Ramos (cell line): ENCODE measurements at regions not wholly inside any gene's neighbourhood (a gene's known extent, or its start where the extent isn't known, plus 50 kb on each side); places are given as distances from the start of the nearest gene placed in this dataset.
"Not testable (repeated sequence)": the region's sequence is repeated elsewhere in the genome, so short reads cannot be mapped to it uniquely, and the experiment has no call there.

ENCODE experiments used
- in situ Hi-C: fragments of 300-500 bp; cut with MboI; formaldehyde crosslinking; loops from one replicate; pipeline ENCODE4 v1.14.3; 2022; ENCODE audit warnings: low sequenced_read_pairs; ENCODE audit not compliant: unreplicated experiment

DNA sequence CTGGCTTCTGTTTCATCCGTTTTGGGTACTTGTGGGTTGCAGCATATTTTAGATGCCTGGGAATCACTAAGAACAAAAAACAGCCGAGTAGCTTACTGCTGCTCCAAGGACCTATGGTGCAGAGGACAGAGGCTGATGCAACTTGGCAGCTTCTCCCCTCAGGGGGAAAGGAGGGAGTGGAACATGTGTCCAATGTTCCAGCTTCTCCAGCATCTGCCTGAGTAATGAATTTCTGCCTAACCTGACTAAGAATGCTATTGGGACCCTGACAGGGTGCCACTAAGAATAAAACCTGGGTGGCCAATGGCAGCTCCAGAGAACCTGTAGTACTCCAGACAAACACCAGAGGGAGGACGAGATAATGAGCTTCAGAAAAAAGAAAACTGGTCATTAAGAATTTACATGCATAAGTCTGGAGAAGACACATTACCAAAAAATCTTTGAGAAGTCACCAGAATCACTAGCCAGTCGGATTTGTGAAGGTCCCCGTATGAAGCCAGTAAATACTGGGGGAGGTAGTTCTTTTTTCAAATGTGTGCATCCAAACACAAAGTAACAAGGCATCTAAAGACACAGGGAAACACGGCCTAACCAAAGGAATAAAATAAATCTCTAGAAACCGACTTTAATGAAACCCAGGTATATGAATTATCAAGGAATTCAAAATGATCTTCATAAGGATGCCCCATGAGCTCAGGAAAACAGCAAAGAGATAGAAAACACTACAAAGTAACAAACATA is 293.5 kb downstream of the HINT1 start:
- in situ Hi-C loops, result no loop called here

DNA sequence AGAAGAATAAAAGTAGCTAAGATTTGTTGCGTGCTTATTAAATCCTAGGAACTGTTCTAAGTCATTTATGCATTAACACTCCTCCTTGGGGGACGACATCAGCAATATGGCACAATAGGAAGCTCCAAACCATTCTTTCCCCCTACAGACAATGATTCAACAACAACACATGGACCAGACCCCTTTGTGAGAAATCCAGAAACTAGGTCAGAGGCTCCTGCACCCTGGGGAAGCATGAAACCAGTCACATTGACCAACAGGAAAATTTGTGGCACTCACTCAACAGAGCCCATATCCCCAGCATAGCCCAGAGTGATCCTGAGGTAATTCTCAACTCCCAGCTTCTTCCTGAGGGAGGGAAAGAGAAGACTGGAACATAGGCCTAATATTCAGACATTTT is 294.4 kb downstream of the HINT1 start:
- in situ Hi-C loops, result no loop called here

DNA sequence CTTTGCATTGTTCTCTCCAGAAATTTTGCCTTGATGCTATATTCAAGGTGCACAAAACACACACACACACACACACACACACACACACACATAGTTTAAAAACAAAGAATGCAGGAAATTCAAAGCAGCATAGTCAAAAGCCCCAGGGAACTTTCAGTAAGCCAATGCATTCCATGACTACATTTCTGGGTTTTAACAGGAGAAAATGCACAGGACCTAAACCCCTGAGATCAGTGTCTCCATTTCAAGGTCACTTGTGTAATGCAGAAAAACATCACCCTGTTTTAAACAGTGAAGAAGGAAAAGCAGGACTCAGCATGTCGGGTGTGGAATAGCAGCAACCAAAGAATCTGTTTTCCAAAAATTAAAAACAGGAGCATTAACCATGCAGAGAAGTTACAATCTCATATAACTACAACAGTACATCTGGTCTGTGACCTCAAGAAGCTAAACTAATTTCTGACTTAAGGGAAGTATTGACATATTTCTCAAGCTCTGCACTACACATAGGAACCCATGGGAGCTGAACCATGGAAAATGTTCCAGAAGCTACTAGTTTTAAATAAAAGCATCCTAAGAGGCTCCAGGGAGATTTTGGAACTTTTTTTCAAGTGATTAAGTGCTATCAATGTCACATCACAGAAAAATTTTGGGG is 296.7 kb downstream of the HINT1 start:
- in situ Hi-C loops, result no loop called here

DNA sequence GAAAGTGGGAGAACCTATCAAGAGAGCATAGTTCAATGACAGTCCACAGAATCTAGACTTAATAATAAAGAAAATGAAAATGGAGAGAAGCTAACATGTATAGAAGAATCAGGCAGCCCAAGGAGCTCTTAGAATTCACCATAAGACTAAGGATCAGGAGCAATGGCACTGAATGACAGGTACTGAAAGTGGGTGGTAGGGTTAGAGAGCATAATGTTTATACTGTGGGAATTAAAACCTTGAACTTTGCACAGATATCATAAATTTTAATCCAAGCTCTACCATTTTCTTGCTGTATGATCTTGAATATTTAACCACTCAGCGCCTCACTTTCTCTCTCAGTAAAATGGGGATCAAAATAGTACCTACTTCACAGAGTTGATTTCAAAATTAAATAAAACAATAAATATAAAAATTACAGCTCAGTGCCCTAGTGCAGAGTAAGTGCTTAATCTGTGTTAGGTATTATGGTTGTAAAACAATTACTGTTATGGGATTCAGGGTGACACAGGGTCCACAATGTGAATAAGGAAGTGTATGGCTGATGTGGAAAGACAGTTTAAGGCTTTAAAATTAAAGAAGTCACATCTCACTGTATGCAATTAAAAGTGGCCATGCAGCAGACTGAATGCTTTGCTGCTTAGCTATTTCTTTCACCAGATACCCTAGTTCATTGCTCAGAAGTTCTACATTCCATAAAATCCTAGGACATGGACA is 319.8 kb downstream of the HINT1 start:
- in situ Hi-C loops, result no loop called here

DNA sequence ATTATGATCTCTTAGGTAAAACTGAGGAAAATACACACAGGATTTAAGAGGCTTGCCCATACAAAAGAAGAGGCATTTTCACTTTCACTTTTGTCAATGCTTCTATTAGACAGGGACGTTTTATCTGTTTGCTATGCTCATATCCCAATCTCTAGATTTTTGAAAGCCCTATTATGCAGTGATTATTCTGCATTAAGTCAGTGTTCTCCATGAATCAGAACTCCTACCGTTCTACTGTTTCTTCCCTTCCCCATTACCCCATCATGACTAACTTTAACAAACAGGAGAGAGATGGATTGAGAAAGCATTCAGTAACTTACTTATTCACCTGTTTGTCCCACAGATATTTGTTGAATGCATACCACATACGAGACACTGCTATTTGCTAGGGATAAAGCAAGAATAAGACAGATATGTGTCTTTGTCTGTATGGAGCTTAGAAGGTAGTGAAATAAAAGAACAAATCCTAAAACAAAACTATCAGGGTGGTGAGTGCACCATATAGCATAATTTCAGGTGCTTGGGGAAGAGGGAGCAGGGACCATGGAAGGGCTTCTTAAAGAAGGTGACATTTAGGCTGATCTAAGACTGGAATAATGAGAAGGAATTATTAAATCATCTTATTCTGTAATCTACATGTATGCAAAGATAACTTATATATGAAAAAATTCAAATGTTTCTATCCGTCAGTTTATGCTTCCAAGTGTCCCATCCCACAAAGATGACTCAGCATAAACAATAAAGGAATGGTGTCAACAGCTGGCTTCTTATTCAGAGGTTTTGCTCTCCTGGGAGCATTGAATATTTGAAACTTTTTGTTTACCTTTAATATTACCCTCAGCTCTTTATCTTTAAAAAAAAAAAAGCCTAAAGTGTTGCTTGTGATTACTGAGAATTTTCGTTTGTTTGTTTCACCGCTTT is 328.1 kb downstream of the HINT1 start:
- in situ Hi-C loops, result no loop called here

DNA sequence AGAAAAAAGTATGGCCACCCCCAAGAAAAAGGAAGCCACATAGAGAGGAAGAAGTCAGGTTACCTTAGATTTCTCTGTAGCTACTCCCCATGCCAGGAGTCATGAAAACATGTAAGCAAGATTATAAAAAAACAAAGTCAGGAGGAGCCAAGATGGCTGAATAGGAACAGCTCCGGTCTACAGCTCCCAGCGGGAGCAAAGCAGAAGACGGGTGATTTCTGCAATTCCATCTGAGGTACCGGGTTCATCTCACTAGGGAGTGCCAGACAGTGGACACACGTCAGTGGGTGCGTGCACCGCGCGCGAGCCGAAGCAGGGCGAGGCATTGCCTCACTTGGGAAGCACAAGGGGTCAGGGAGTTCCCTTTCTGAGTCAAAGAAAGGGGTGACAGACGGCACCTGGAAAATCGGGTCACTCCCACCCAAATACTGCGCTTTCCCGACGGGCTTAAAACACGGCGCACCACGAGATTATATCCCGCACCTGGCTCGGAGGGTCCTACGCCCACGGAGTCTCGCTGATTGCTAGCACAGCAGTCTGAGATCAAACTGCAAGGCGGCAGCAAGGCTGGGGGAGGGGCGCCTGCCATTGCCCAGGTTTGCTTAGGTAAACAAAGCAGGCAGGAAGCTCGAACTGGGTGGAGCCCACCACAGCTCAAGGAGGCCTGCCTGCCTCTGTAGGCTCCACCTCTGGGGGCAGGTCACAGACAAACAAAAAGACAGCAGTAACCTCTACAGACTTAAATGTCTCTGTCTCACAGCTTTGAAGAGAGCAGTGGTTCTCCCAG is 347.3 kb downstream of the HINT1 start:
- in situ Hi-C loops, result not testable (repeated sequence)

DNA sequence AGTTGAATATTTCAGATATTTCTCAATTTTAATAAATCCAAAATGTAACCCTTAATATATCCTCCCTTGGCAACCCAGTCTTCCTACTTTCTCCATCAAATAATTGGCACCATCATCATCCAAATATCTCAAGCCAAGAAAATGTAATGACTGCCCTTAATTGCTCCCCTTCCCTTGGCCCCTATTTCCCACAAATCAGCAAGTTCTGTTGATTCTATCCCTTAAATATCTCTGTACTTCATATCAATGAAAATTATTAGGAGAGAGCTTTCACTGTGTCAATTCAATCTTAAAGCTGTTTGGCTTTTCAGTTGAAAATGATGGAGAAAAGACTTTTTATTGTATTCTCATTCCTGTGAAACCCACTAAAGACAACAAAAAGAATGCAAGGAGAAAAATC is 349.8 kb downstream of the HINT1 start:
- in situ Hi-C loops, result no loop called here

DNA sequence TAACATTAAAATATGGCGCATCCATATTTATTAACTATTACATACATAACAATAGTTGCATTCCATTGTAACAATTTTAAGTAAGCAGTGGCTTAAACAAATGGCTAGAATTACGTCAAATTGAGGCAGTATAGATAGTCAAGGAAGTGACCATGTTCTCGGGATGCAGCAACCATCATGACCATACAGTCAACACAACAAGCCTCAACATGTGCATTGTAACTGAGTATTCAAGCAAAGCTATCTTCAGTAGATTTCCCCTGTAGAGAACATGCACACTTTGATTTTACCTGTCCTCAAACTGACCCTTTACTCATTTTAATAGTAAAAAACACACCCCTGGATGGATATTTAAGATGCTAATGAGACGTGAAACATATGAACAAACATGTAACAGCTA is 356.4 kb downstream of the HINT1 start:
- in situ Hi-C loops, result no loop called here

DNA sequence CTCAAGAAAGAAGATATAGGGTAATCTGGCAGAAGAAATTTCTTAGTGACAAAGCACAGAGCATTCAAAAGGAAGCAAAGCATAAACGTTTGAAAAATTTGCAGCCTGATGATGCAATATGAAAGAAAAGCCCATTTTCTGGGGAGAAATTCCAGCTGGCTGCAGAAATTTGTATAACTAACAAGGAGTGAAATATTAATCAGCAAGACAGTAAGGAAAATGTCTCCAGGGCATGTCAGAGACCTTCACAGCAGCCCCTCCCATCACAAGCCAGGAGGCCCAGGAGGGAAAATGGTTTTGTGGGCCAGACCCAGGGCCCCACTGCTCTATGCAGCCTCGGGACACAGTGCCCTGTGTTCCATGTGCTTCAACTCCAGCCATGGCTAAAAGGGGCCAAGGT is 359.4 kb downstream of the HINT1 start:
- in situ Hi-C loops, result no loop called here

DNA sequence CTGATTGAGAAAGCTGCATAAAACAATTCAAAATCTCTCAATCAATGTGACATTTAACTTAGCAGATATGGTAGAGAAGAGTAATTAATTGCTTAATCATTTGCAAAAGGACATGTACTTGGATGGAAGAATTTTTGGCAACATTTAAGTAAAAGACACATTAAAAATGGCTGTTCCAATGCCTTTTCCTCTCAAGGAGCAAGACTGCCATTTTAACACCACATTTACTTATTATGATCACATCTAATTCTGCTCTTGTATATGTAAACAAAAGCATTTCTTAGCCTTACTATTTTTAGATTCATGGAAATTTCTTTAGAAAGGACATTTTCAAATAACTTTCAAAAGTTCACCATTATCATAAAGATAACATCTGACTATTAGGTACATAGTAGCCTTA is 360.0 kb downstream of the HINT1 start:
- in situ Hi-C loops, result no loop called here

DNA sequence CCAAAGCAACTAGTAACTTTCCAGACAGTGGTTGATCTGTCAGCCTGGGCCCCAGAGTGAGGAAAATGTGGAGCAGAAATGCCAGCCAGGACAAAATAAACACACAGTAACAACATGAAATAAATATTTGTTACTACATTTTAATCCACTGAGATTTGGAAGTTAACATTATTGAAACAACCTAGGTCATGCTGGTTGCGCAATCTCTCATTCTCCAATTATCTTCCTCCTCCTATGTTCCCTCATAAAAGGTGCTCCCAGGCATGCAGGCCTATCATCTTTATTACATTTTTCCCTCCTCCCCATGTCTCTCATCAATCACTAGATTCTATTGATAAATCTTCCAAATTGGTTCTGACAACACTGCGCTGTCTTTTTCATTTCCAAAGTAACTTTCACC is 363.1 kb downstream of the HINT1 start:
- in situ Hi-C loops, result no loop called here

DNA sequence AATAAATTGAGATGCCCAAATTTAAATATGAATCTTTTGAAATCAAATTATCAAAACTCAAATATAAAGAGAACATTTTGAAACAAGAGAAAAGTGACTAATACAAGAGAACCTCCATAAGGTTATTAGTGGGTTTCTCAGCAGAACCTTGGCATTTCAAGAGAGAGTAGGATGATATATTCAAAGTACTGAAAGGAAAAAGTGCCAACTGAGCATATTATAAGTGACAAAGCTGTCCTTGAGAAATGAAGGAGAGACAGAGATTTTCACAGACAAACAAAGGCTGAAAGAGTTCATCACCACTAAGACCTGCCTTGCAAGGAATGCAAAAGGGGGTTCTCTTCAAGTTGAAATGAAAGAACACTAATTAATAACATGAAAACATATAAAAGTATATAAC is 366.0 kb downstream of the HINT1 start:
- in situ Hi-C loops, result no loop called here

DNA sequence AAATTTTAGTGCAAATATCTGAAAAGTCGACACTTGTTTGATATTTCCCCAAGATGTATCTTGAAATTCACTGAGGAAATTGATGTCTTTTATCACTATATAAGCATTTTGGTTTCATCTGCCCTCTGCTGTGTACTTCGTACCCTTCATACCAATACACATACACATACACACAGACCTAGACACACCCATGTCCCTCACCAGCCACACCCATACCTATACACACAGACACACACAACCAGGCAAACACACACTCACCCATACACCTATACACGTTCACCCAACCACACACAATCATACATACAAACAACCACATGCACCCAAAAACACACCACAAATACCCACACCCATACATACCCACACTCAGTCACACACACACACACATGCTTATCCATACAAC is 367.8 kb downstream of the HINT1 start:
- in situ Hi-C loops, result no loop called here

DNA sequence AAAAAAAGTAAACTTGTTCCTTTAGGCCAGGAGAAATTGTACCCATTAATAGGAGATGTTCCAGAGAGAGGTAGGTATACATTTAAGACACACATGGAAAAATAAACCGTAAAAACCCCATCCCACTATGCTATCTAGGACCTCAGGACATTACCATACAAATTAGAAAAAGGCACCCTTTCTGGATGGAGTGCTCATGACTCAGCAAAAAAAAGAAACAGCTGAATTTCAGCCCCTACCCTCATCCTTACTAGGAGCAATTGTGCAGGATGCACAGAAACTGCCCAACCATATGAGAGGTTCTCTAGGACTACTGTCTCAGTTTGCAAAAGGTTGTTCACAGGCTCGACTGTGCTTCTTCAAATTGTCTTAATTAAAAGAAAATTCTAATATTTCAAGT is 368.2 kb downstream of the HINT1 start:
- in situ Hi-C loops, result no loop called here

DNA sequence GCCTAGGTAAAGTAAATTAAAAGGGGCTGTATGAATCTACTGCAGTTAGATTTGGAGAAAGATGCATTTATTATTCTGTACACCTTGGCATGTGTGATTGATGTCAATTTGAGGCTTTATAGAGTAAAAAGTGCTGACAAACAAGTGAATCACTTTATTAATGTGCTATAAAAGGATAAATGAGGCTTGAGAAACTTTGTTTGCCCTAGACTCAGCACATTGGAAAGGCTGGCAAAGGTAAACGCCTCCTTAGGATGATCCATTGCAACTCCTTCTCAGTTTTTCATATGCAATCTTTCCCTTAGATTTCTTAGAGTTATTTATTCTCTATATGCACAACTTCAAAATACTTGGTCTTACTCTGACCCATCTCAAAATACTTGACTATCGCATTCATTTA is 369.0 kb downstream of the HINT1 start:
- in situ Hi-C loops, result no loop called here

DNA sequence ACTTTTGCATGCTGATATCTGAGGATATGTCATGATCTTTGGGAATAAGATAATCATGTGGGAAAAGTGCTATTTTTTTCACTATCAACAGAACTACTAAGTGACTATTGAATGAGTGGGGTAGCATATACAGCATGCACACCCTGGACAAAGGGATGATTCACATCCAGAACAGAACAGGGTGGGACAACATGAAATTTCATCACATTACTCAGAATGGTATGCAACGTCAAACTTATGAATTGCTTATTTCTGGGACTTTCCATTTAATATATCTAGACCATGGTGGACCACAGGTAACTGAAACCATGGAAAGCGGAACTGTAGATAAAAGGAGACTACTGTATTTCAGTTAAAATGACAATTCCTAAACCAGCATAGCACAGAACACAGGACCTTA is 370.0 kb downstream of the HINT1 start:
- in situ Hi-C loops, result no loop called here

DNA sequence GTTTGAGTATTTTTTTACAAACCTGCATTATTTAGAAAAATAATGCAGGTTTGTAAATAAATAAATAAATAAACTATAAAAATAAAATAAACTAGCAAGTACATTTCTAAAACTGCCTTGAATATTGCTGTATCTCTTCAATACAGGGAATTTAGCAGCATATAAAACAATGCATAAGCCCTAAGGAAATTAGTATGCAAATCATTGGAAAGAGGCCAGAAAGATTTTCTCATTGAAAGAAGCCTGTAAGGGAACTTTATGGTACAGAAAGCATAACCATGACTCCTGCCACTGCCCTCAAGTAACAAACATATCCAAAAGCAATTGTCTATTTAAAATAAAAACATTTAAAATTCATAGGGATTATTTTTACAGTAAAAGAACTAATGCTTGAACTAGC is 387.3 kb downstream of the HINT1 start:
- in situ Hi-C loops, result no loop called here

DNA sequence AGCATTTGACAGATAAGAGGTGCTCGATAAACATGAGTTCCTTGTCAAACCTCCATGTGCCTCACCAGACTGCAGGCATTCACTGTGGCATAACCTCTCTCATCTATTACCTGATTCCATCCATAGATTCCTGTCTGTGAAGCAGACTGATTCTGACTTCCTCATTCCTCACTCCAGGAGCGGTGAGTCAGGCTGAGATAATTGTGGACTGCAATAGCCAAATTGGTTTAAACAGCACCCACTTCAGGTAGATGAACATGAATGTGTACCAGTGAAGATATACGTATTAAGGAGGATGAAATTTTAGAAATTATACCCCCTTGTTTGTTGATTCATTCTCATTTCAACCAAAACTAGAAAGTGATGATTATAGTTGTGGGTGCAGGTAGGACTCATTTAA is 391.2 kb downstream of the HINT1 start:
- in situ Hi-C loops, result no loop called here

DNA sequence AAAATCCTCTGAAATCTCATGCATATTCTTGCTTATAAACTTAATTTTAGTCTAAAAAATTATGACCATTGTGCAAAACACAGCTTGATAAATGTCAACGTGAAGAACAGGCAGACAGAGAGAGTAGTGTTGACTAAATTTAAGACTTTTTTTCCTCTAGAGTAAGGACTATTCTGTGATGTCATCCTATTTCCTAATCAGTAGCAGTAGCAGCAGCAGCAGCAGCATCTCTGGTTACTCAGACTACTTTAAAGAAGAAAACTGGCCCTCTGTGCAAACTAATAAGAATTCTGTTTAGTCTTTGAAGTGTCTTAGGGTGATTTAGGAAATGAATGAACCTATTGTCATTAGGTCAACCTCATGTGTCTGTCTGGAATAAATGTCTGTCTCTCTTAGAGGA is 403.0 kb downstream of the HINT1 start:
- in situ Hi-C loops, result no loop called here

DNA sequence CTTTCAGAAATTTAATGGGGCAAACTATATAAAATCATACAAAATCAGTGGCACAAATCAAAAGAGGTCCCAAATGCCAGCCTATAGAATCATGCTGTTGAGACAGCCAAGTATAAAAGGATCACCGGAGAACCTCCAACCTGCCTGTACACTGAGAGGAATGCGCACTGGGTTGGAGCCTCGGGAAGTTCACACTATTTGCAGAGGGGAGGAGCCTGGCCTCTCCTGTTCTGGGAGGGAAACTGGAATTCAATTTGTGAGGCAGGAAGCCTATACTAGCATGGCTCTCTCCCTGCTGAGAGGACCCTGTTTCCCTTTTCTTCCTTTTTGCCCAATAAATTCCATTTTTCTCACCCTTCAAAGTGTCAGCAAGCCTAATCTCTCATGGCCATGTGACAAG is 406.0 kb downstream of the HINT1 start:
- in situ Hi-C loops, result no loop called here
